ENCODE measurements at regions not wholly inside any gene's neighbourhood (a gene's known extent, or its start where the extent isn't known, plus 50 kb on each side); places are given as distances from the start of the nearest gene placed in this dataset.

DNA sequence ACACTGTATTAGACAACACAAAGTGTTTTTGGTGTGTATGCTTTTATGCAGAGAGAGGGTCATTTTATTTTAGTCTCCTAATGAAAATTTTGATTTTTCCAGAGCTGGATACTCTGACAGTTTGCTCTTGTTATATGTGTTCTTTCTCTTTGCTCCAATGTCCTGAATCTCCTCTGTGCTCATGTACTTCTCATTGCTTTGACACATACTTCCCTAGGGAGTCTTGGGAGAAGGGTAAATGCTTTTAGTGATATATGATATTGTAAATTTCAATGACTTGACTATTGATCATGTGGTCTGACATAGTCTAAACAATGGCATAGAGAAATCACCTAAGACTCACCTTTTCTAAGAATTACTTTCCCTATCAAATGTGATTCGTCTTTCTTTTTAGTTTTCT is 972.6 kb upstream of the EDIL3 start:
- H3K79me2 ChIP-seq (ENCODE audit: control insufficient read depth, insufficient read depth, low read length): no peaks in the 10 kb centered on the region
- H3K36me3 ChIP-seq (ENCODE audit: control insufficient read depth in 2 of 2, insufficient read depth in 2 of 2, low read length in 1 of 2): no peaks in the 10 kb centered on the region
- FAIRE-seq (no peak), DNase-seq (ENCODE audit: low read depth, low spot score) (no peak), ATAC-seq (no peak)
- H3K27ac ChIP-seq (ENCODE audit: control insufficient read depth, insufficient read depth): no peak overlapping the region
- no peak overlapping the region for H3K4me3 ChIP-seq
- no peak overlapping the region for H3K4me2 ChIP-seq (ENCODE audit: control insufficient read depth, insufficient read depth)
- SMC1A ChIA-PET (ENCODE audit: uncharacterized antibody, unreplicated experiment): no interaction called here
- no peaks in the 10 kb centered on the region for H3K4me1 ChIP-seq (ENCODE audit: control insufficient read depth, insufficient read depth, low read length)
- H3K9ac ChIP-seq (ENCODE audit: control insufficient read depth, insufficient read depth, low read length): no peak overlapping the region
- CTCF ChIA-PET: no interaction called here
- RAD21 ChIA-PET (ENCODE audit: unreplicated experiment): no interaction called here
- intact Hi-C loops (cut with micrococcal nuclease; ENCODE audit: unreplicated experiment): no loop called here
- BruUV-seq (replicated peaks): no TSS peak
- no peaks in the 10 kb centered on the region for H3K9me3 ChIP-seq (replicated peaks; ENCODE audit: control insufficient read depth, insufficient read depth, low read length)
- H4K20me1 ChIP-seq (ENCODE audit: control insufficient read depth, insufficient read depth): no peaks in the 10 kb centered on the region
- POLR2A ChIA-PET: no interaction called here
- H2AFZ ChIP-seq (ENCODE audit: control insufficient read depth, low read depth, low read length): no peak overlapping the region
- 6% methylated on average over 1 of the region's 1 CpG for WGBS (ENCODE audit: insufficient coverage, insufficient replicate concordance, low lambda C conversion rate, missing lambda C conversion rate)
- TF ChIP-seq YBX1 (IDR thresholded peaks at IDR 0.05) (no peak), POU2F2 (IDR thresholded peaks at IDR 0.05; ENCODE audit: borderline replicate concordance, low read depth, low read length) (no peak), DPF2 (IDR thresholded peaks at IDR 0.05) (no peak)
- in situ Hi-C loops (cut with MboI): no loop called here
- H3K27me3 ChIP-seq (replicated peaks in 1 of 2; ENCODE audit: control insufficient read depth in 2 of 2, insufficient read depth in 2 of 2, low read length in 1 of 2): no peaks in the 10 kb centered on the region

- Histone ChIP-seq H3K27ac (ENCODE audit: control insufficient read depth, insufficient read depth) (no peak overlapping the region), H2AFZ (ENCODE audit: control insufficient read depth, low read depth, low read length) (no peak overlapping the region), H3K9me3 (replicated peaks; ENCODE audit: control insufficient read depth, insufficient read depth, low read length) (no peaks in the 10 kb centered on the region), H3K79me2 (ENCODE audit: control insufficient read depth, insufficient read depth, low read length) (no peaks in the 10 kb centered on the region), H3K4me3 (no peak overlapping the region), H3K27me3 (replicated peaks in 1 of 2; ENCODE audit: control insufficient read depth in 2 of 2, insufficient read depth in 2 of 2, low read length in 1 of 2) (no peaks in the 10 kb centered on the region), H3K36me3 (ENCODE audit: control insufficient read depth in 2 of 2, insufficient read depth in 2 of 2, low read length in 1 of 2) (no peaks in the 10 kb centered on the region), H3K4me1 (ENCODE audit: control insufficient read depth, insufficient read depth, low read length) (no peaks in the 10 kb centered on the region), H4K20me1 (ENCODE audit: control insufficient read depth, insufficient read depth) (no peaks in the 10 kb centered on the region), H3K4me2 (ENCODE audit: control insufficient read depth, insufficient read depth) (no peak overlapping the region), H3K9ac (ENCODE audit: control insufficient read depth, insufficient read depth, low read length) (no peak overlapping the region)
- ChIA-PET RAD21 (ENCODE audit: unreplicated experiment) (no interaction called here), CTCF (no interaction called here), SMC1A (ENCODE audit: uncharacterized antibody, unreplicated experiment) (no interaction called here), POLR2A (no interaction called here)
- WGBS (ENCODE audit: insufficient coverage, insufficient replicate concordance, low lambda C conversion rate, missing lambda C conversion rate): 30% methylated on average over 4 of the region's 4 CpGs
- FAIRE-seq: no peak
- no peak for DNase-seq (ENCODE audit: low read depth, low spot score)
- BruUV-seq (replicated peaks): no TSS peak
- TF ChIP-seq ZNF384 (IDR thresholded peaks at IDR 0.05; ENCODE audit: borderline replicate concordance, low read depth, low read length) (peak; percentile 56; the same call in 1 of the 2 replicates), TCF7 (IDR thresholded peaks at IDR 0.05; ENCODE audit: borderline replicate concordance) (no peak), MEF2B (IDR thresholded peaks at IDR 0.05; ENCODE audit: partially characterized antibody, poor library complexity, severe bottlenecking) (peak; percentile 63)
- peak; percentile 64 for ATAC-seq
- in situ Hi-C loops (cut with MboI) (no loop called here), intact Hi-C loops (cut with micrococcal nuclease; ENCODE audit: unreplicated experiment) (no loop called here)
Measured at GRCh38 chr5:85375525-85375924, 990.8 kb upstream of the EDIL3 start.
